ENCODE measurements at regions not wholly inside any gene's neighbourhood (a gene's known extent, or its start where the extent isn't known, plus 50 kb on each side); places are given as distances from the start of the nearest gene placed in this dataset.

- no peak overlapping the region for H3K4me3 ChIP-seq
- H3K36me3 ChIP-seq: no peaks in the 10 kb centered on the region
- TF ChIP-seq, protein P1, sequence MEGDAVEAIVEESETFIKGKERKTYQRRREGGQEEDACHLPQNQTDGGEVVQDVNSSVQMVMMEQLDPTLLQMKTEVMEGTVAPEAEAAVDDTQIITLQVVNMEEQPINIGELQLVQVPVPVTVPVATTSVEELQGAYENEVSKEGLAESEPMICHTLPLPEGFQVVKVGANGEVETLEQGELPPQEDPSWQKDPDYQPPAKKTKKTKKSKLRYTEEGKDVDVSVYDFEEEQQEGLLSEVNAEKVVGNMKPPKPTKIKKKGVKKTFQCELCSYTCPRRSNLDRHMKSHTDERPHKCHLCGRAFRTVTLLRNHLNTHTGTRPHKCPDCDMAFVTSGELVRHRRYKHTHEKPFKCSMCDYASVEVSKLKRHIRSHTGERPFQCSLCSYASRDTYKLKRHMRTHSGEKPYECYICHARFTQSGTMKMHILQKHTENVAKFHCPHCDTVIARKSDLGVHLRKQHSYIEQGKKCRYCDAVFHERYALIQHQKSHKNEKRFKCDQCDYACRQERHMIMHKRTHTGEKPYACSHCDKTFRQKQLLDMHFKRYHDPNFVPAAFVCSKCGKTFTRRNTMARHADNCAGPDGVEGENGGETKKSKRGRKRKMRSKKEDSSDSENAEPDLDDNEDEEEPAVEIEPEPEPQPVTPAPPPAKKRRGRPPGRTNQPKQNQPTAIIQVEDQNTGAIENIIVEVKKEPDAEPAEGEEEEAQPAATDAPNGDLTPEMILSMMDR (IDR thresholded peaks at IDR 0.05; ENCODE audit: borderline replicate concordance): no peak
- no peak overlapping the region for H3K27ac ChIP-seq (replicated peaks)
- peaks cover 25% of the 10 kb centered on the region for H3K9me3 ChIP-seq (replicated peaks)
- intact Hi-C loops (cut with micrococcal nuclease): no loop called here
- no peaks in the 10 kb centered on the region for H3K27me3 ChIP-seq (ENCODE audit: low read depth)
- H3K4me1 ChIP-seq: no peaks in the 10 kb centered on the region
- DNase-seq: no peak
Observed at GRCh38 chr17:54021418-54021817, 198.7 kb downstream of the KIF2B start.

- Histone ChIP-seq H3K27me3 (ENCODE audit: low read depth) (no peaks in the 10 kb centered on the region), H3K4me3 (no peak overlapping the region), H3K27ac (replicated peaks) (no peak overlapping the region), H3K9me3 (replicated peaks) (peaks cover 9% of the 10 kb centered on the region), H3K36me3 (no peaks in the 10 kb centered on the region), H3K4me1 (no peaks in the 10 kb centered on the region)
- TF ChIP-seq, protein P1 (IDR thresholded peaks at IDR 0.05; ENCODE audit: borderline replicate concordance): no peak
- intact Hi-C loops (cut with micrococcal nuclease): no loop called here
- no peak for DNase-seq
Observed at GRCh38 chr17:54028986-54029580, 206.4 kb downstream of the KIF2B start.

GRCh38 chr17:54029986-54030385 is 207.3 kb downstream of the KIF2B start:
- H3K4me1 ChIP-seq: no peaks in the 10 kb centered on the region
- no peak for DNase-seq
- H3K9me3 ChIP-seq (replicated peaks): peaks cover 9% of the 10 kb centered on the region
- H3K27me3 ChIP-seq (ENCODE audit: low read depth): no peaks in the 10 kb centered on the region
- TF ChIP-seq, protein P1 (IDR thresholded peaks at IDR 0.05; ENCODE audit: borderline replicate concordance): no peak
- no peaks in the 10 kb centered on the region for H3K36me3 ChIP-seq
- H3K27ac ChIP-seq (replicated peaks): no peak overlapping the region
- H3K4me3 ChIP-seq: no peak overlapping the region
- intact Hi-C loops (cut with micrococcal nuclease): no loop called here

GRCh38 chr17:54046570-54046969 is 223.8 kb downstream of the KIF2B start:
- TF ChIP-seq, protein P1 (IDR thresholded peaks at IDR 0.05; ENCODE audit: borderline replicate concordance): no peak
- H3K36me3 ChIP-seq: no peaks in the 10 kb centered on the region
- peaks cover 28% of the 10 kb centered on the region for H3K9me3 ChIP-seq (replicated peaks)
- no peak for DNase-seq
- intact Hi-C loops (cut with micrococcal nuclease): no loop called here
- no peak overlapping the region for H3K4me3 ChIP-seq
- H3K4me1 ChIP-seq: no peaks in the 10 kb centered on the region
- no peaks in the 10 kb centered on the region for H3K27me3 ChIP-seq (ENCODE audit: low read depth)
- no peak overlapping the region for H3K27ac ChIP-seq (replicated peaks)

- H3K4me3 ChIP-seq: no peak overlapping the region
- intact Hi-C loops (cut with micrococcal nuclease): no loop called here
- no peaks in the 10 kb centered on the region for H3K27me3 ChIP-seq (ENCODE audit: low read depth)
- no peak for DNase-seq
- peaks cover 24% of the 10 kb centered on the region for H3K9me3 ChIP-seq (replicated peaks)
- H3K27ac ChIP-seq (replicated peaks): no peak overlapping the region
- H3K4me1 ChIP-seq: no peaks in the 10 kb centered on the region
- no peaks in the 10 kb centered on the region for H3K36me3 ChIP-seq
- TF ChIP-seq, protein P1 (IDR thresholded peaks at IDR 0.05; ENCODE audit: borderline replicate concordance): no peak
Observed at GRCh38 chr17:54063639-54064038, 240.9 kb downstream of the KIF2B start.
